Caco-2 (cell line): ENCODE measurements at regions not wholly inside any gene's neighbourhood (a gene's known extent, or its start where the extent isn't known, plus 50 kb on each side); places are given as distances from the start of the nearest gene placed in this dataset.

Experiments
- BruUV-seq: library from RNA; stranded (reverse); fragments of 400-500 nt; replicated peaks from 2 replicates; lab custom pipeline; 2021; lab: Mats Ljungman, UMichigan
- CTCF ChIA-PET: fragments of 300-600 bp; sonication (Branson Sonifier 250); formaldehyde crosslinking; loops from one replicate; lab custom pipeline; 2022; ENCODE audit warnings: antibody characterized with exemption; lab: Charles Lee
- POLR2A ChIA-PET: fragments of 300-600 bp; sonication (Branson Sonifier 250); formaldehyde crosslinking; loops from one replicate; lab custom pipeline; 2022; ENCODE audit warnings: antibody characterized with exemption; lab: Charles Lee
- DNase-seq, 2 experiments: peaks; one replicate each; pipeline versions ENCODE4 v3.0.0 to v3.0.0-alpha.2; 2020 to 2022
- H3K27me3 ChIP-seq: replicated peaks from 2 replicates; pipeline ENCODE4 v1.6.0; 2011; ENCODE audit warnings: low read length; ENCODE audit not compliant: control insufficient read depth, insufficient read depth
- H3K36me3 ChIP-seq: 2 replicates; pipeline ENCODE4 v1.5.1; 2011; ENCODE audit warnings: low read length; ENCODE audit not compliant: control insufficient read depth, insufficient read depth
- H3K4me1 ChIP-seq: fragments of 250-450 bp; sonication (Bioruptor Pico); 2 replicates; pipeline ENCODE4 v1.5.1; 2020; ENCODE audit warnings: mild to moderate bottlenecking
- H3K4me3 ChIP-seq: 2 replicates; pipeline ENCODE4 v1.5.1; 2011; ENCODE audit warnings: low read depth, mild to moderate bottlenecking, control low read depth, low read length
- H3K9me3 ChIP-seq: fragments of 250-450 bp; sonication (Bioruptor Pico); 2 replicates; pipeline ENCODE4 v1.5.1; 2020; ENCODE audit warnings: mild to moderate bottlenecking, moderate library complexity
- H3K27ac Mint-ChIP-seq: one replicate; pipeline ENCODE4 v1.8.0; 2022; ENCODE audit warnings: mixed read lengths; ENCODE audit not compliant: unreplicated experiment
- H3K27me3 Mint-ChIP-seq: one replicate; pipeline ENCODE4 v1.8.0; 2022; ENCODE audit warnings: mixed read lengths; ENCODE audit not compliant: insufficient read depth, unreplicated experiment
- H3K36me3 Mint-ChIP-seq: one replicate; pipeline ENCODE4 v1.8.0; 2022; ENCODE audit warnings: mild to moderate bottlenecking, mixed read lengths; ENCODE audit not compliant: insufficient read depth, unreplicated experiment
- H3K4me1 Mint-ChIP-seq: one replicate; pipeline ENCODE4 v1.8.0; 2022; ENCODE audit warnings: low read depth, mixed read lengths; ENCODE audit not compliant: unreplicated experiment
- H3K4me3 Mint-ChIP-seq: one replicate; pipeline ENCODE4 v1.8.0; 2022; ENCODE audit warnings: mild to moderate bottlenecking, moderate library complexity, mixed read lengths; ENCODE audit not compliant: unreplicated experiment
- H3K9me3 Mint-ChIP-seq: one replicate; pipeline ENCODE4 v1.8.0; 2022; ENCODE audit warnings: mixed read lengths; ENCODE audit not compliant: unreplicated experiment
- CTCF ChIP-seq, 2 experiments: fragments of 200-600 bp in 1 of 2; IDR thresholded peaks; 1 replicate in 1 of 2; 2 replicates in 1 of 2; pipeline versions ENCODE4 v1.5.1 to v1.8.0; 2011 to 2022; ENCODE audit warnings: antibody characterized with exemption in 1 of 2, control low read depth in 1 of 2, inconsistent platforms in 1 of 2, low read depth in 1 of 2, low read length in 1 of 2, mild to moderate bottlenecking in 1 of 2, moderate library complexity in 1 of 2; ENCODE audit not compliant: insufficient read depth in 1 of 2, severe bottlenecking in 1 of 2, unreplicated experiment in 1 of 2
- intact Hi-C: fragments of 100-400 bp; cut with micrococcal nuclease; formaldehyde crosslinking; loops from one replicate; pipeline ENCODE4 v1.10.0; 2022; ENCODE audit not compliant: unreplicated experiment

- DNase-seq: no peak
- no peaks in the 10 kb centered on the region for H3K4me1 Mint-ChIP-seq
- ChIA-PET POLR2A (no interaction called here), CTCF (no interaction called here)
- H3K36me3 Mint-ChIP-seq: no peaks in the 10 kb centered on the region
- no peak for TF ChIP-seq CTCF (IDR thresholded peaks at IDR 0.05; ENCODE audit: insufficient read depth in 1 of 2, low read depth in 1 of 2, low read length in 1 of 2, severe bottlenecking in 1 of 2, unreplicated experiment in 1 of 2)
- BruUV-seq: no TSS peak
- Histone ChIP-seq H3K4me3 (no peak overlapping the region), H3K36me3 (no peaks in the 10 kb centered on the region), H3K27me3 (no peaks in the 10 kb centered on the region), H3K9me3 (no peaks in the 10 kb centered on the region), H3K4me1 (no peaks in the 10 kb centered on the region)
- intact Hi-C loops: no loop called here
- peaks cover 5% of the 10 kb centered on the region for H3K27me3 Mint-ChIP-seq
- H3K9me3 Mint-ChIP-seq: no peaks in the 10 kb centered on the region
- no peak overlapping the region for H3K27ac Mint-ChIP-seq
- H3K4me3 Mint-ChIP-seq: no peak overlapping the region
Observed at GRCh38 chr11:41879214-41879613, 419.8 kb upstream of the LRRC4C start.

- Mint-ChIP-seq H3K4me3 (no peak overlapping the region), H3K27me3 (no peaks in the 10 kb centered on the region)
- no TSS peak for BruUV-seq
Observed at GRCh38 chr11:41895081-41895480, 435.6 kb upstream of the LRRC4C start.

GRCh38 chr11:41897991-41898390 lies 438.5 kb upstream of the LRRC4C start:
- Histone ChIP-seq H3K4me3 (no peak overlapping the region), H3K4me1 (no peaks in the 10 kb centered on the region), H3K27me3 (no peaks in the 10 kb centered on the region), H3K9me3 (no peaks in the 10 kb centered on the region), H3K36me3 (no peaks in the 10 kb centered on the region)
- H3K9me3 Mint-ChIP-seq: peaks cover 10% of the 10 kb centered on the region
- no peak for TF ChIP-seq CTCF (IDR thresholded peaks at IDR 0.05; ENCODE audit: insufficient read depth in 1 of 2, low read depth in 1 of 2, low read length in 1 of 2, severe bottlenecking in 1 of 2, unreplicated experiment in 1 of 2)
- no peaks in the 10 kb centered on the region for H3K4me1 Mint-ChIP-seq
- ChIA-PET CTCF (no interaction called here), POLR2A (no interaction called here)
- no peaks in the 10 kb centered on the region for H3K36me3 Mint-ChIP-seq
- DNase-seq: no peak
- no peak overlapping the region for H3K27ac Mint-ChIP-seq
- intact Hi-C loops: no loop called here
- no TSS peak for BruUV-seq
- H3K27me3 Mint-ChIP-seq: no peaks in the 10 kb centered on the region
- H3K4me3 Mint-ChIP-seq: no peak overlapping the region

More at GRCh38 chr11:41895081-41895480, 435.6 kb upstream of the LRRC4C start:
- Histone ChIP-seq H3K4me3 (no peak overlapping the region), H3K36me3 (no peaks in the 10 kb centered on the region), H3K9me3 (no peaks in the 10 kb centered on the region), H3K27me3 (no peaks in the 10 kb centered on the region), H3K4me1 (no peaks in the 10 kb centered on the region)
- no peaks in the 10 kb centered on the region for H3K4me1 Mint-ChIP-seq
- no peaks in the 10 kb centered on the region for H3K9me3 Mint-ChIP-seq
- POLR2A ChIA-PET: no interaction called here
- no peaks in the 10 kb centered on the region for H3K36me3 Mint-ChIP-seq
- DNase-seq: no peak
- no peak overlapping the region for H3K27ac Mint-ChIP-seq
- intact Hi-C loops: no loop called here
- CTCF ChIA-PET: no interaction called here
- no peak for TF ChIP-seq CTCF (IDR thresholded peaks at IDR 0.05; ENCODE audit: insufficient read depth in 1 of 2, low read depth in 1 of 2, low read length in 1 of 2, severe bottlenecking in 1 of 2, unreplicated experiment in 1 of 2)
